Loucy (cell line): ENCODE measurements at regions not wholly inside any gene's neighbourhood (a gene's known extent, or its start where the extent isn't known, plus 50 kb on each side); places are given as distances from the start of the nearest gene placed in this dataset.

ENCODE experiments used
- H2AFZ ChIP-seq: fragments of 200-600 bp; sonication (generic); 2 replicates; pipeline ENCODE4 v1.6.0; 2016; ENCODE audit warnings: antibody characterized with exemption, mild to moderate bottlenecking, low read length, moderate library complexity
- H3F3A ChIP-seq: fragments of 200-600 bp; 2 replicates; pipeline ENCODE4 v1.6.0; 2016; ENCODE audit warnings: antibody characterized with exemption, low read depth, mild to moderate bottlenecking
- H3K27me3 ChIP-seq: fragments of 200-600 bp; sonication (generic); 2 replicates; pipeline ENCODE4 v1.6.1; 2014; ENCODE audit warnings: low read length, mild to moderate bottlenecking; ENCODE audit not compliant: insufficient read depth, poor library complexity, severe bottlenecking
- H3K36me3 ChIP-seq: fragments of 200-600 bp; sonication (generic); 2 replicates; pipeline ENCODE4 v1.6.1; 2016; ENCODE audit warnings: low read length; ENCODE audit not compliant: insufficient read depth
- H3K4me1 ChIP-seq: fragments of 200-600 bp; sonication (generic); 2 replicates; pipeline ENCODE4 v1.5.1; 2014; ENCODE audit warnings: low read length, mild to moderate bottlenecking; ENCODE audit not compliant: insufficient read depth, poor library complexity, severe bottlenecking
- H3K4me2 ChIP-seq: fragments of 200-600 bp; sonication (generic); 2 replicates; pipeline ENCODE4 v1.6.0; 2014; ENCODE audit warnings: antibody characterized with exemption, low read length, low read depth, mild to moderate bottlenecking; ENCODE audit not compliant: poor library complexity, severe bottlenecking
- H3K4me3 ChIP-seq: fragments of 200-600 bp; sonication (generic); 2 replicates; pipeline ENCODE4 v1.5.1; 2014; ENCODE audit warnings: low read length, mild to moderate bottlenecking, mixed read lengths; ENCODE audit not compliant: poor library complexity, severe bottlenecking
- H3K79me2 ChIP-seq: fragments of 200-600 bp; sonication (generic); 2 replicates; pipeline ENCODE4 v1.6.1; 2014; ENCODE audit warnings: low read length; ENCODE audit not compliant: insufficient read depth
- H3K9ac ChIP-seq: fragments of 200-600 bp; sonication (generic); 2 replicates; pipeline ENCODE4 v1.6.0; 2014; ENCODE audit warnings: mild to moderate bottlenecking, low read depth, low read length, moderate library complexity; ENCODE audit not compliant: poor library complexity, severe bottlenecking
- H3K9me2 ChIP-seq: fragments of 200-600 bp; sonication (generic); replicated peaks from 2 replicates; pipeline ENCODE4 v1.6.1; 2016; ENCODE audit warnings: low read depth, low read length, mixed read lengths
- H3K9me3 ChIP-seq: fragments of 200-600 bp; sonication (generic); 2 replicates; pipeline ENCODE4 v1.6.1; 2014; ENCODE audit warnings: mild to moderate bottlenecking, antibody characterized with exemption, low read length, low read depth; ENCODE audit not compliant: insufficient read depth
- H4K20me1 ChIP-seq: fragments of 200-600 bp; sonication (generic); 2 replicates; pipeline ENCODE4 v1.6.0; 2014; ENCODE audit warnings: antibody characterized with exemption, low read length, mild to moderate bottlenecking; ENCODE audit not compliant: insufficient read depth, poor library complexity, severe bottlenecking
- EZH2phosphoT487 ChIP-seq: fragments of 200-600 bp; IDR thresholded peaks from 2 replicates; pipeline ENCODE4 v1.6.1; 2018; ENCODE audit warnings: antibody characterized with exemption, mild to moderate bottlenecking, moderate library complexity, borderline replicate concordance
- TF ChIP-seq, protein P1 (sequence below): fragments of 200-600 bp; sonication (generic); conservative IDR thresholded peaks from 2 replicates; pipeline ENCODE4 v1.5.1; 2014; ENCODE audit warnings: mild to moderate bottlenecking, antibody characterized with exemption, low read length

DNA sequence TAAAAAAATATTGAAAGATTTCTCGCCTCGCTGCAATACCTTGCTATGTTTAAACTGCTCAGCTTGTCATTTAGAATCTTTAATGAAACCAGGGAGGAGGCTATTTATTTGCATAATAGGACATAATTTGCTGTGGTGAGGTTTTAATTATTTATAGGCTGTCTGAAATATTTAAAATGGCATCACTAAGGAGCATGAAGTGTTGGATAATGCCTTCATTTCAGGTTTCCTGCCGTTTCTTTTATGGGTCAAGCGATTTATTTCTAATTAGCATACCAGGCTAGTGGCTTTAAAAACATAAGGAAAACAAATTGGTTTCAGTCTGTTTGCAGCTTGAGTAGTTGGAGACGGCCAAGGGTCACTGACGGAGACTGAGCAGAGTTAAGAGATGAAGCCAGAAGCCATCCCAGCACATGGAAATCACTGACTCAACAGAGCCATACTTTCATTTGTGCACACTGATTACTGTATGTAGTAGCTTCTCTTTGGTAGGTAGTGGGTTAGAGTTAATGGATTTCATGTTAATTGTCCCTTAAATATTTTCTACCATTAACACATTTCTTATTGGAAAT lies 1962.4 kb upstream of the TENM3 start:
- H2AFZ ChIP-seq = no peak overlapping the region
- H3K79me2 ChIP-seq = no peaks in the 10 kb centered on the region

DNA sequence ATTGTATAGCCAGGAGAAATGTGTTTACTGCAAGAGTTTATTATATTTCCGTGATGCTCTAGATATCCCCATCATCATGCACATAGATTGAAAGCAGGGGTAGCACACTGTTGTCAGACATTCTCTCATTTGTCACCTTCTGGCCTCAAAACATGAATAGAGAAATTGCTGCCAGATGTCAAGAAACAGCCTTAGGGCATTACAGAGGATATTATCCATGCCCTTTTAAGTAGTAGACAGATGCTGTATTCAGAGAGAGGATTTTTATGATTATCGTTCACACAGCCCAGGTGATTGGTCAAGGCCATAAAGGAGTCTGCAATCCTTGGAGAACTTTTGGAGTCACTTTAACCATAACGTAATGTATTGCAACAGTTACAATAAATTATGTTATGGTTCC lies 1961.5 kb upstream of the TENM3 start:
- Histone ChIP-seq H3K36me3 (no peaks in the 10 kb centered on the region), H3K4me2 (no peak overlapping the region), H3K4me3 (no peak overlapping the region), H3F3A (no peaks in the 10 kb centered on the region), H3K27me3 (no peaks in the 10 kb centered on the region), H2AFZ (no peak overlapping the region), H3K9me3 (no peaks in the 10 kb centered on the region), H3K79me2 (no peaks in the 10 kb centered on the region), H4K20me1 (no peaks in the 10 kb centered on the region), H3K4me1 (peaks cover 7% of the 10 kb centered on the region), H3K9me2 (no peaks in the 10 kb centered on the region), H3K9ac (no peak overlapping the region)
- TF ChIP-seq, protein P1, sequence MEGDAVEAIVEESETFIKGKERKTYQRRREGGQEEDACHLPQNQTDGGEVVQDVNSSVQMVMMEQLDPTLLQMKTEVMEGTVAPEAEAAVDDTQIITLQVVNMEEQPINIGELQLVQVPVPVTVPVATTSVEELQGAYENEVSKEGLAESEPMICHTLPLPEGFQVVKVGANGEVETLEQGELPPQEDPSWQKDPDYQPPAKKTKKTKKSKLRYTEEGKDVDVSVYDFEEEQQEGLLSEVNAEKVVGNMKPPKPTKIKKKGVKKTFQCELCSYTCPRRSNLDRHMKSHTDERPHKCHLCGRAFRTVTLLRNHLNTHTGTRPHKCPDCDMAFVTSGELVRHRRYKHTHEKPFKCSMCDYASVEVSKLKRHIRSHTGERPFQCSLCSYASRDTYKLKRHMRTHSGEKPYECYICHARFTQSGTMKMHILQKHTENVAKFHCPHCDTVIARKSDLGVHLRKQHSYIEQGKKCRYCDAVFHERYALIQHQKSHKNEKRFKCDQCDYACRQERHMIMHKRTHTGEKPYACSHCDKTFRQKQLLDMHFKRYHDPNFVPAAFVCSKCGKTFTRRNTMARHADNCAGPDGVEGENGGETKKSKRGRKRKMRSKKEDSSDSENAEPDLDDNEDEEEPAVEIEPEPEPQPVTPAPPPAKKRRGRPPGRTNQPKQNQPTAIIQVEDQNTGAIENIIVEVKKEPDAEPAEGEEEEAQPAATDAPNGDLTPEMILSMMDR = no peak
- TF ChIP-seq EZH2phosphoT487 = no peak

More for the DNA sequence above, 1962.4 kb upstream of the TENM3 start:
- Histone ChIP-seq H3K4me3 (no peak overlapping the region), H3K9ac (no peak overlapping the region), H3K27me3 (no peaks in the 10 kb centered on the region), H3K4me1 (peaks cover 2% of the 10 kb centered on the region), H3K4me2 (no peak overlapping the region), H3K9me3 (no peaks in the 10 kb centered on the region), H4K20me1 (no peaks in the 10 kb centered on the region), H3F3A (no peaks in the 10 kb centered on the region), H3K36me3 (no peaks in the 10 kb centered on the region), H3K9me2 (no peaks in the 10 kb centered on the region)
- no peak for TF ChIP-seq EZH2phosphoT487
- TF ChIP-seq, protein P1 = no peak

DNA sequence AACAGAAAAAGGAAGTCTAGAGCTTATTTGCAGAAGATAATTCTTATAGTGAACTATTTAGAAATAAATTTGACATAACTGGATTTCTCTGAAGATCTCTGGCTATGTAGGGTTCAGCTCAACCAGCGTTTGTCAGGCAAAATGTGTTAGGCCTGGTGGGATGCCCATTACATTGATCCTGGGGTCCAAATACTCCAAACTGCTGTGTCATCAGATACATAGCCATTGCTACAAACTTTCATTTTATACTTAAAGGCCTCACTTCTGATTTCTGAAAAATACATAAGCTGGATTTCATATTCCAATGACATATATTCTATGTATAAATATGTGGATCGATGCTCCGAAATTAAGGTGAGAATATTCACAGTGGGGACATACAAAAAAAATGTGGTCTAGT lies 1958.9 kb upstream of the TENM3 start:
- no peaks in the 10 kb centered on the region for H3F3A ChIP-seq
- TF ChIP-seq EZH2phosphoT487 = no peak
- TF ChIP-seq, protein P1 = no peak

More for the DNA sequence above, 1958.9 kb upstream of the TENM3 start:
- Histone ChIP-seq H3K4me1 (peaks cover 7% of the 10 kb centered on the region), H3K9me2 (no peaks in the 10 kb centered on the region), H2AFZ (no peak overlapping the region), H3K4me2 (no peak overlapping the region), H3K4me3 (no peak overlapping the region), H3K36me3 (no peaks in the 10 kb centered on the region), H3K27me3 (no peaks in the 10 kb centered on the region), H3K9me3 (no peaks in the 10 kb centered on the region), H3K79me2 (no peaks in the 10 kb centered on the region), H4K20me1 (no peaks in the 10 kb centered on the region), H3K9ac (no peak overlapping the region)
